HepG2 (cell line): ENCODE measurements at regions not wholly inside any gene's neighbourhood (a gene's known extent, or its start where the extent isn't known, plus 50 kb on each side); places are given as distances from the start of the nearest gene placed in this dataset.

Experiments
- GATAD1 ChIP-seq: IDR thresholded peaks from 2 replicates; pipeline ENCODE4 v1.6.1; 2016; ENCODE audit warnings: missing genetic modification reagents, missing compliant biosample characterization
- RBM39 ChIP-seq: fragments of 200-400 bp; formaldehyde crosslinking; IDR thresholded peaks from one replicate; pipeline ENCODE4 v1.6.1; 2018; ENCODE audit warnings: antibody characterized with exemption, mild to moderate bottlenecking, low read depth, low read length; ENCODE audit not compliant: poor library complexity, severe bottlenecking
- THAP11 ChIP-seq: IDR thresholded peaks from 2 replicates; pipeline ENCODE4 v1.6.1; 2016; ENCODE audit warnings: missing biosample characterization, missing genetic modification reagents
- ZFP36 ChIP-seq: fragments of 150-350 bp; IDR thresholded peaks from 2 replicates; pipeline ENCODE4 v1.6.1; 2018; ENCODE audit warnings: borderline replicate concordance, low read length, low read depth; ENCODE audit not compliant: partially characterized antibody
- ZNF10 ChIP-seq: sonication (generic); formaldehyde crosslinking; IDR thresholded peaks from 2 replicates; pipeline ENCODE4 v1.4.0; 2020; ENCODE audit warnings: mild to moderate bottlenecking, low read depth, missing genetic modification reagents, borderline replicate concordance
- ZNF280D ChIP-seq: sonication (generic); formaldehyde crosslinking; IDR thresholded peaks from 2 replicates; pipeline ENCODE4 v1.5.1; 2020; ENCODE audit warnings: mild to moderate bottlenecking, missing genetic modification reagents

GRCh38 chr14:83004456-83005006, 1470.9 kb upstream of the SEL1L start:
- TF ChIP-seq RBM39 (no peak), ZFP36 (no peak), THAP11 (CRISPR knock-in tag) (no peak), ZNF10 (CRISPR knock-in tag) (no peak), GATAD1 (CRISPR knock-in tag) (no peak), ZNF280D (no peak)
